Vagina (tissue), 2 donors: ENCODE measurements at regions not wholly inside any gene's neighbourhood (a gene's known extent, or its start where the extent isn't known, plus 50 kb on each side); places are given as distances from the start of the nearest gene placed in this dataset.

Source experiments
- POLR2AphosphoS5 ChIP-seq, 2 donors: sonication (generic); formaldehyde crosslinking; IDR thresholded peaks; one replicate each; pipeline ENCODE4 v1.9.0; 2017; ENCODE audit warnings: antibody characterized with exemption in 2 of 2, mild to moderate bottlenecking in 2 of 2, low read depth in 1 of 2; ENCODE audit not compliant: insufficient read depth in 1 of 2
- TF ChIP-seq, protein P1 (sequence below), 3 experiments: fragments of 450-650 bp in 2 of 3; fragments of 200-600 bp in 1 of 3; sonication (generic) in 1 of 3; IDR thresholded peaks; one replicate each; pipeline ENCODE4 v1.5.1; 2017 to 2019; ENCODE audit warnings: antibody characterized with exemption in 3 of 3, mild to moderate bottlenecking in 2 of 3, moderate library complexity in 2 of 3

DNA sequence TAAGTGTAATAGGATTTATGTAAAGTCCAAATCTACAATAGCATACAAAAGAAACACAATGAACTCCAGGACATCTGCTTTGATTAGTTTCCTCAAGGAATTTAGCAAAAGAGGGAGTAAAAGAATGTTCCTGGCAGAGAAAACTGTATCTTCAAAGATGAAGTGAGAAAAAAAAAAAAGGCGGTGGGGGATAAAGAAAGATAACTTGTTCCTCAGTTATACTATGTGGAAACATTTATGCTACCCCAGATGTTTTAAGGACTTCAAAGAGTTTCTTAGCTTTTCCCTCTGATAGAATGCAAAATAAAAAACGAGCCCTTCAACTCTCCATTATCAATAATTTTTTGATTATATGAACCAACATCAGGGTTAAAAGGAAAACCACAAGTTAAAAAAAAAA, 908.9 kb upstream of the ADGRL2 start:
- TF ChIP-seq, protein P1, sequence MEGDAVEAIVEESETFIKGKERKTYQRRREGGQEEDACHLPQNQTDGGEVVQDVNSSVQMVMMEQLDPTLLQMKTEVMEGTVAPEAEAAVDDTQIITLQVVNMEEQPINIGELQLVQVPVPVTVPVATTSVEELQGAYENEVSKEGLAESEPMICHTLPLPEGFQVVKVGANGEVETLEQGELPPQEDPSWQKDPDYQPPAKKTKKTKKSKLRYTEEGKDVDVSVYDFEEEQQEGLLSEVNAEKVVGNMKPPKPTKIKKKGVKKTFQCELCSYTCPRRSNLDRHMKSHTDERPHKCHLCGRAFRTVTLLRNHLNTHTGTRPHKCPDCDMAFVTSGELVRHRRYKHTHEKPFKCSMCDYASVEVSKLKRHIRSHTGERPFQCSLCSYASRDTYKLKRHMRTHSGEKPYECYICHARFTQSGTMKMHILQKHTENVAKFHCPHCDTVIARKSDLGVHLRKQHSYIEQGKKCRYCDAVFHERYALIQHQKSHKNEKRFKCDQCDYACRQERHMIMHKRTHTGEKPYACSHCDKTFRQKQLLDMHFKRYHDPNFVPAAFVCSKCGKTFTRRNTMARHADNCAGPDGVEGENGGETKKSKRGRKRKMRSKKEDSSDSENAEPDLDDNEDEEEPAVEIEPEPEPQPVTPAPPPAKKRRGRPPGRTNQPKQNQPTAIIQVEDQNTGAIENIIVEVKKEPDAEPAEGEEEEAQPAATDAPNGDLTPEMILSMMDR (IDR thresholded peaks at IDR 0.05): no peak
- TF ChIP-seq POLR2AphosphoS5 (IDR thresholded peaks at IDR 0.05; ENCODE audit: insufficient read depth in 1 of 2, low read depth in 1 of 2): no peak
